OCI-LY7 (cell line): ENCODE measurements at regions not wholly inside any gene's neighbourhood (a gene's known extent, or its start where the extent isn't known, plus 50 kb on each side); places are given as distances from the start of the nearest gene placed in this dataset.

Source experiments
- BruUV-seq: library from RNA; stranded (reverse); fragments of 400-500 nt; replicated peaks from 2 replicates; lab custom pipeline; 2021; lab: Mats Ljungman, UMichigan
- CTCF ChIA-PET: fragments of 300-600 bp; sonication (Branson Sonifier 250); formaldehyde crosslinking; loops from one replicate; lab custom pipeline; 2022; ENCODE audit warnings: antibody characterized with exemption; ENCODE audit not compliant: unreplicated experiment; lab: Charles Lee
- POLR2A ChIA-PET: fragments of 300-600 bp; sonication (Branson Sonifier 250); formaldehyde crosslinking; loops from one replicate; lab custom pipeline; 2022; ENCODE audit warnings: antibody characterized with exemption; lab: Charles Lee
- DNase-seq: peaks from one replicate; pipeline ENCODE4 v3.0.0-alpha.2; 2015; ENCODE audit warnings: low spot score
- H2AFZ ChIP-seq: fragments of 200-600 bp; sonication (generic), shearing (Covaris generic); 2 replicates; pipeline ENCODE4 v1.6.1; 2014; ENCODE audit warnings: mild to moderate bottlenecking, antibody characterized with exemption, low read length, moderate library complexity
- H3K27ac ChIP-seq: fragments of 200-600 bp; sonication (generic); 2 replicates; pipeline ENCODE4 v1.5.1; 2014; ENCODE audit warnings: mixed run types, low read depth, mild to moderate bottlenecking, moderate library complexity, low read length, inconsistent platforms; ENCODE audit not compliant: poor library complexity, severe bottlenecking
- H3K36me3 ChIP-seq: fragments of 200-600 bp; sonication (generic); 2 replicates; pipeline ENCODE4 v1.6.1; 2014; ENCODE audit warnings: mild to moderate bottlenecking, antibody characterized with exemption, low read length, moderate library complexity, mixed read lengths; ENCODE audit not compliant: insufficient read depth
- H3K4me1 ChIP-seq: fragments of 200-600 bp; sonication (generic); 2 replicates; pipeline ENCODE4 v1.5.1; 2014; ENCODE audit warnings: mild to moderate bottlenecking, low read length; ENCODE audit not compliant: insufficient read depth, poor library complexity, severe bottlenecking
- H3K4me2 ChIP-seq: fragments of 200-600 bp; sonication (generic); 2 replicates; pipeline ENCODE4 v1.6.1; 2014; ENCODE audit warnings: mild to moderate bottlenecking, low read length
- H3K4me3 ChIP-seq: fragments of 200-600 bp; sonication (generic); 2 replicates; pipeline ENCODE4 v1.5.1; 2014; ENCODE audit warnings: mild to moderate bottlenecking, low read depth, low read length; ENCODE audit not compliant: poor library complexity, severe bottlenecking
- H3K79me2 ChIP-seq: fragments of 200-600 bp; sonication (generic); 2 replicates; pipeline ENCODE4 v1.6.1; 2016; ENCODE audit warnings: low read depth, mild to moderate bottlenecking, low read length, moderate library complexity, mixed read lengths; ENCODE audit not compliant: insufficient read depth
- H3K9me2 ChIP-seq: fragments of 200-600 bp; sonication (generic); 2 replicates; pipeline ENCODE4 v1.6.1; 2016; ENCODE audit warnings: mild to moderate bottlenecking, low read length, mixed read lengths; ENCODE audit not compliant: insufficient read depth
- H3K9me3 ChIP-seq: fragments of 200-600 bp; sonication (generic); 2 replicates; pipeline ENCODE4 v1.6.1; 2014; ENCODE audit warnings: mild to moderate bottlenecking, mixed run types, low read length, mixed read lengths
- H4K20me1 ChIP-seq: fragments of 200-600 bp; sonication (generic); 2 replicates; pipeline ENCODE4 v1.6.1; 2014; ENCODE audit warnings: mild to moderate bottlenecking, antibody characterized with exemption, low read length, moderate library complexity, mixed read lengths; ENCODE audit not compliant: insufficient read depth
- CTCF ChIP-seq: fragments of 200-600 bp; sonication (generic); conservative IDR thresholded peaks from 2 replicates; pipeline ENCODE4 v1.5.1; 2014; ENCODE audit warnings: mild to moderate bottlenecking, antibody characterized with exemption, low read length, moderate library complexity, mixed read lengths
- EZH2phosphoT487 ChIP-seq: fragments of 200-600 bp; sonication (generic); IDR thresholded peaks from 2 replicates; pipeline ENCODE4 v1.6.1; 2018; ENCODE audit warnings: low read depth, borderline replicate concordance, mild to moderate bottlenecking, mixed run types, antibody characterized with exemption, low read length, moderate library complexity, mixed read lengths
- intact Hi-C: fragments of 100-400 bp; cut with micrococcal nuclease; formaldehyde crosslinking; loops from one replicate; pipeline ENCODE4 v1.10.0; 2022; ENCODE audit not compliant: unreplicated experiment

- intact Hi-C loops, result loop anchor here (5.0 kb wide), 1 partner anchor 341 kb away; no protein-coding TSS in a partner anchor
- Histone ChIP-seq H3K36me3 (no peaks in the 10 kb centered on the region), H3K9me3 (no peaks in the 10 kb centered on the region), H3K4me3 (no peak overlapping the region), H4K20me1 (no peaks in the 10 kb centered on the region; the same call in 1 of the 2 replicates), H3K4me2 (no peak overlapping the region), H3K4me1 (no peaks in the 10 kb centered on the region), H3K27ac (no peak overlapping the region), H2AFZ (no peak overlapping the region), H3K79me2 (no peaks in the 10 kb centered on the region), H3K9me2 (no peaks in the 10 kb centered on the region)
- ChIA-PET CTCF (no interaction called here), POLR2A (interaction anchor here (0.7 to 0.9 kb wide), 2 partner anchors 11 to 605 kb away, joined by 3 read pairs; no protein-coding TSS in a partner anchor)
- no peak for DNase-seq
- peak; percentile 76 for TF ChIP-seq CTCF
- TF ChIP-seq EZH2phosphoT487, result no peak
- no TSS peak for BruUV-seq
These were observed 223.6 kb upstream of the PDZRN3 start for GRCh38 chr3:73848173-73848906.

DNA sequence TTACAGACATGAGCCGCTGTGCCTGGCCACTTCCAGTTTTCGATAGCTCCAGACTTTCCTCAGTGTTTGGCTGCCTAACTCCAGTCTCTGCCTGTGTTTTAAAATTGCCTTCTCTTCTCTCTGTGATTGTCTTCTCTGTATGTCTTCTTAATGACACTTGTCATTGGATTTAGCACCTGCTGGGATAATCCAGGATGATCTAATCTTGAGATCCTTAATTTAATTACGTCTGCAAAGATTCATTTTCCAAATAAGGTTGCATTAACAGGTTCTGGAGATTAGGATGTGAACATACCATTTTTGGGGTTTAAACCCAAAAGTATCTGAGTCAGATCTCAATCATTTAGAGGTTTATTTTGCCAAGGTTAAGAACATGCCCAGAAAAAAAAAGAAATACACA, 222.2 kb upstream of the PDZRN3 start:
- Histone ChIP-seq H3K9me2 (no peaks in the 10 kb centered on the region), H3K9me3 (no peaks in the 10 kb centered on the region), H3K4me3 (no peak overlapping the region), H4K20me1 (no peaks in the 10 kb centered on the region; the same call in 1 of the 2 replicates), H3K79me2 (no peaks in the 10 kb centered on the region), H3K27ac (no peak overlapping the region), H3K4me1 (no peaks in the 10 kb centered on the region), H2AFZ (no peak overlapping the region), H3K4me2 (no peak overlapping the region), H3K36me3 (no peaks in the 10 kb centered on the region)
- no peak for TF ChIP-seq CTCF
- TF ChIP-seq EZH2phosphoT487, result no peak
- intact Hi-C loops, result loop anchor here (5.0 kb wide), 1 partner anchor 340 kb away; no protein-coding TSS in a partner anchor
- CTCF ChIA-PET, result no interaction called here
- no peak for DNase-seq
- POLR2A ChIA-PET, result no interaction called here
- BruUV-seq, result no TSS peak

DNA sequence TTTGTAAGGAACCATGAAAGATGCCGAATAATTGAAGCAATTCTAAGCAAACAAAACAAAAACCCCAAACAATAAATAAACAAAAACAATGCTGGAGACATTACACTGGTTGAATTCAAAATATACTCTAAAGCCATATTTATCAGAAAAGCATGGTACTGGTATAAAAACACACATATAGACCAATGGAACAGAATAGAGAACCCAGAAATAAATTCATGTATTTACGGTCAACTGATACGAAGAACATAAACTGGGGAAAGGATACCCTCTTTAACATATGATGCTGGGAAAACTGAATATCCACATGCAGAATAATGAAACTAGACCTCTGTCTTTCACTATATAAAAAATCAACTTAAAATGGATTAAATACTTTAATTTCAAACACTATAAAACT, 214.3 kb upstream of the PDZRN3 start:
- no TSS peak for BruUV-seq
- no peak for DNase-seq
- CTCF ChIA-PET, result no interaction called here

More for the DNA sequence above, 214.3 kb upstream of the PDZRN3 start:
- Histone ChIP-seq H3K79me2 (no peaks in the 10 kb centered on the region), H3K4me2 (no peak overlapping the region), H3K9me3 (no peaks in the 10 kb centered on the region), H3K4me1 (no peaks in the 10 kb centered on the region), H3K4me3 (no peak overlapping the region), H3K9me2 (no peaks in the 10 kb centered on the region), H4K20me1 (no peaks in the 10 kb centered on the region), H2AFZ (no peak overlapping the region), H3K36me3 (no peaks in the 10 kb centered on the region), H3K27ac (no peak overlapping the region)
- intact Hi-C loops, result no loop called here
- POLR2A ChIA-PET, result no interaction called here
- TF ChIP-seq CTCF (no peak), EZH2phosphoT487 (no peak)
